NCI-H748 (cell line): ENCODE measurements at regions not wholly inside any gene's neighbourhood (a gene's known extent, or its start where the extent isn't known, plus 50 kb on each side); places are given as distances from the start of the nearest gene placed in this dataset.

Source experiments
- DNase-seq: peaks from one replicate; lab custom pipeline; 2025; ENCODE audit not compliant: unreplicated experiment; lab: John Stamatoyannopoulos, UW

GRCh38 chr16:25340973-25341372, 83.3 kb upstream of the ZKSCAN2 start:
- no peak for DNase-seq

GRCh38 chr16:25317732-25318316, 60.2 kb upstream of the ZKSCAN2 start:
- DNase-seq = no peak

GRCh38 chr16:25311950-25312349, 54.3 kb upstream of the ZKSCAN2 start:
- no peak for DNase-seq

GRCh38 chr16:25311039-25311438, 53.4 kb upstream of the ZKSCAN2 start:
- DNase-seq = no peak
